ENCODE measurements at regions not wholly inside any gene's neighbourhood (a gene's known extent, or its start where the extent isn't known, plus 50 kb on each side); places are given as distances from the start of the nearest gene placed in this dataset.
"Not testable (repeated sequence)": the region's sequence is repeated elsewhere in the genome, so short reads cannot be mapped to it uniquely, and the experiment has no call there.

GRCh38 chr2:62410926-62411456, 95.0 kb downstream of the TMEM17 start:
- no peak for DNase-seq (ENCODE audit: low read depth in 2 of 2)

GRCh38 chr2:62410015-62410453, 96.0 kb downstream of the TMEM17 start:
- no peak for DNase-seq (ENCODE audit: low read depth in 2 of 2)

- no peak for DNase-seq (ENCODE audit: low read depth in 2 of 2)
Measured at GRCh38 chr2:62409442-62409841, 96.6 kb downstream of the TMEM17 start.

- no peak for DNase-seq (ENCODE audit: low read depth in 2 of 2)
Measured at GRCh38 chr2:62408241-62408677, 97.7 kb downstream of the TMEM17 start.

GRCh38 chr2:62407838-62408237, 98.2 kb downstream of the TMEM17 start:
- no peak for DNase-seq (ENCODE audit: low read depth in 2 of 2)

GRCh38 chr2:62407401-62407800, 98.6 kb downstream of the TMEM17 start:
- DNase-seq (ENCODE audit: low read depth in 2 of 2) = no peak

GRCh38 chr2:62406573-62407043, 99.4 kb downstream of the TMEM17 start:
- DNase-seq (ENCODE audit: low read depth in 2 of 2) = no peak

- DNase-seq (ENCODE audit: low read depth in 2 of 2) = no peak
Measured at GRCh38 chr2:62404913-62405312, 101.1 kb downstream of the TMEM17 start.

GRCh38 chr2:62402156-62402555, 103.8 kb downstream of the TMEM17 start:
- no peak for DNase-seq (ENCODE audit: low read depth in 2 of 2)

GRCh38 chr2:62398356-62398755, 107.6 kb downstream of the TMEM17 start:
- no peak for DNase-seq (ENCODE audit: low read depth in 2 of 2)

GRCh38 chr2:62396880-62397279, 109.1 kb downstream of the TMEM17 start:
- no peak for DNase-seq (ENCODE audit: low read depth in 2 of 2)

- DNase-seq (ENCODE audit: low read depth in 2 of 2) = no peak
Measured at GRCh38 chr2:62393293-62393692, 112.7 kb downstream of the TMEM17 start.

- DNase-seq (ENCODE audit: low read depth in 2 of 2) = no peak
Measured at GRCh38 chr2:62391696-62392095, 114.3 kb downstream of the TMEM17 start.

GRCh38 chr2:62386378-62386777, 119.6 kb downstream of the TMEM17 start:
- not testable (repeated sequence) for DNase-seq (ENCODE audit: low read depth in 2 of 2)

- no peak for DNase-seq (ENCODE audit: low read depth in 2 of 2)
Measured at GRCh38 chr2:62383846-62384245, 122.1 kb downstream of the TMEM17 start.

- DNase-seq (ENCODE audit: low read depth in 2 of 2) = no peak
Measured at GRCh38 chr2:62382757-62383156, 123.2 kb downstream of the TMEM17 start.

- DNase-seq (ENCODE audit: low read depth in 2 of 2) = no peak
Measured at GRCh38 chr2:62382122-62382521, 123.9 kb downstream of the TMEM17 start.

GRCh38 chr2:62381656-62382055, 124.3 kb downstream of the TMEM17 start:
- DNase-seq (ENCODE audit: low read depth in 2 of 2) = no peak

GRCh38 chr2:62379566-62379965, 126.4 kb downstream of the TMEM17 start:
- DNase-seq (ENCODE audit: low read depth in 2 of 2) = no peak

GRCh38 chr2:62375113-62375420, 130.9 kb downstream of the TMEM17 start:
- DNase-seq (ENCODE audit: low read depth in 2 of 2) = no peak

GRCh38 chr2:62374301-62375112, 131.5 kb downstream of the TMEM17 start:
- no peak for DNase-seq (ENCODE audit: low read depth in 2 of 2)

GRCh38 chr2:62372824-62373223, 133.2 kb downstream of the TMEM17 start:
- DNase-seq (ENCODE audit: low read depth in 2 of 2) = no peak
